GM12878 (cell line): ENCODE measurements at regions not wholly inside any gene's neighbourhood (a gene's known extent, or its start where the extent isn't known, plus 50 kb on each side); places are given as distances from the start of the nearest gene placed in this dataset.

ENCODE experiments used
- ATAC-seq: fragments of 200-7000 bp; cut with Tn5 transposase; 3 replicates; pipeline ENCODE4 v1.9.1; 2020; ENCODE audit warnings: mild to moderate bottlenecking, moderate library complexity
- BruUV-seq: library from RNA; stranded (reverse); fragments of 400-500 nt; replicated peaks from 2 replicates; lab custom pipeline; 2021; lab: Mats Ljungman, UMichigan
- CTCF ChIA-PET: fragments of 300-600 bp; sonication (Branson Sonifier 250); formaldehyde crosslinking; extraction: SDS; loops from one replicate; lab custom pipeline; 2021; ENCODE audit warnings: inconsistent platforms; lab: Yijun Ruan, JAX
- POLR2A ChIA-PET: fragments of 350-600 bp; formaldehyde crosslinking; extraction: SDS; loops from one replicate; lab custom pipeline; 2021; ENCODE audit warnings: inconsistent platforms; lab: Charles Lee
- RAD21 ChIA-PET: fragments of 300-600 bp; sonication (Branson Sonifier 250); formaldehyde crosslinking; loops from one replicate; lab custom pipeline; 2023; ENCODE audit warnings: antibody characterized with exemption; ENCODE audit not compliant: unreplicated experiment; lab: Charles Lee
- SMC1A ChIA-PET: fragments of 300-600 bp; sonication (Branson Sonifier 250); formaldehyde crosslinking; loops from one replicate; lab custom pipeline; 2023; ENCODE audit not compliant: unreplicated experiment, uncharacterized antibody; lab: Charles Lee
- DNase-seq: peaks from one replicate; pipeline ENCODE4 v3.0.0-alpha.2; 2011; ENCODE audit warnings: low read depth, low spot score
- FAIRE-seq: peaks from 3 replicates; lab custom pipeline; 2011; peaks lifted over from hg19 to GRCh38; lab: Jason Lieb, UNC
- H2AFZ ChIP-seq: 2 replicates; pipeline ENCODE4 v1.6.0; 2011; ENCODE audit warnings: low read depth, low read length, control low read depth; ENCODE audit not compliant: control insufficient read depth
- H3K27ac ChIP-seq: 2 replicates; pipeline ENCODE4 v1.5.1; 2011; ENCODE audit warnings: control low read depth; ENCODE audit not compliant: control insufficient read depth, insufficient read depth
- H3K27me3 ChIP-seq, 2 experiments: replicated peaks in 1 of 2; 2 replicates each; pipeline versions ENCODE4 v1.6.0 to v1.6.1; 2011; ENCODE audit warnings: low read length in 1 of 2; ENCODE audit not compliant: control insufficient read depth in 2 of 2, insufficient read depth in 2 of 2
- H3K36me3 ChIP-seq, 2 experiments: 2 replicates each; pipeline ENCODE4 v1.5.1; 2011; ENCODE audit warnings: low read length in 1 of 2; ENCODE audit not compliant: control insufficient read depth in 2 of 2, insufficient read depth in 2 of 2
- H3K4me1 ChIP-seq: 2 replicates; pipeline ENCODE4 v1.6.1; 2011; ENCODE audit warnings: mild to moderate bottlenecking, low read length, moderate library complexity, mixed read lengths; ENCODE audit not compliant: control insufficient read depth, insufficient read depth
- H3K4me2 ChIP-seq: 2 replicates; pipeline ENCODE4 v1.6.0; 2011; ENCODE audit warnings: control low read depth; ENCODE audit not compliant: control insufficient read depth, insufficient read depth
- H3K4me3 ChIP-seq: fragments of 200-600 bp; sonication (generic); 2 replicates; pipeline ENCODE4 v1.5.1; 2016
- H3K79me2 ChIP-seq: 2 replicates; pipeline ENCODE4 v1.6.0; 2011; ENCODE audit warnings: low read length; ENCODE audit not compliant: control insufficient read depth, insufficient read depth
- H3K9ac ChIP-seq: 2 replicates; pipeline ENCODE4 v1.8.0; 2011; ENCODE audit warnings: low read length, control low read depth, mixed read lengths; ENCODE audit not compliant: control insufficient read depth, insufficient read depth
- H3K9me3 ChIP-seq: replicated peaks from 3 replicates; pipeline ENCODE4 v1.5.1; 2011; ENCODE audit warnings: mild to moderate bottlenecking, low read length; ENCODE audit not compliant: control insufficient read depth, insufficient read depth
- H4K20me1 ChIP-seq: 2 replicates; pipeline ENCODE4 v1.6.0; 2011; ENCODE audit not compliant: control insufficient read depth, insufficient read depth
- KAT2A ChIP-seq: conservative IDR thresholded peaks from 2 replicates; pipeline ENCODE4 v1.6.1; 2011; ENCODE audit warnings: low read depth, low read length; ENCODE audit not compliant: control insufficient read depth
- KDM1A ChIP-seq: fragments of 200-600 bp; sonication (generic); IDR thresholded peaks from 2 replicates; pipeline ENCODE4 v1.6.1; 2016; ENCODE audit warnings: borderline replicate concordance
- MAX ChIP-seq: IDR thresholded peaks from 2 replicates; pipeline ENCODE4 v1.6.1; 2012; ENCODE audit warnings: low read depth, low read length, improper control_type of control experiment
- MXI1 ChIP-seq: fragments of 150-350 bp; IDR thresholded peaks from 2 replicates; pipeline ENCODE4 v1.6.1; 2011; ENCODE audit warnings: low read depth, mild to moderate bottlenecking, inconsistent platforms, low read length, improper control_type of control experiment
- NFIC ChIP-seq: IDR thresholded peaks from 2 replicates; pipeline ENCODE4 v1.6.1; 2012; ENCODE audit warnings: low read depth, mild to moderate bottlenecking, inconsistent platforms, low read length, moderate library complexity
- NFYA ChIP-seq: IDR thresholded peaks from 2 replicates; pipeline ENCODE4 v1.6.1; 2011; ENCODE audit warnings: low read depth, mild to moderate bottlenecking, low read length, improper control_type of control experiment, borderline replicate concordance
- NR2C2 ChIP-seq: IDR thresholded peaks from 2 replicates; pipeline ENCODE4 v1.6.1; 2011; ENCODE audit warnings: borderline replicate concordance, low read depth; ENCODE audit not compliant: control insufficient read depth, insufficient read length
- SMARCA5 ChIP-seq: fragments of 450-650 bp; IDR thresholded peaks from 2 replicates; pipeline ENCODE4 v1.6.1; 2017; ENCODE audit warnings: mild to moderate bottlenecking
- SMC3 ChIP-seq: IDR thresholded peaks from 2 replicates; pipeline ENCODE4 v1.6.1; 2011; ENCODE audit warnings: low read length, improper control_type of control experiment, borderline replicate concordance
- ZBTB11 ChIP-seq: fragments of 450-650 bp; formaldehyde crosslinking; IDR thresholded peaks from 2 replicates; pipeline ENCODE4 v1.5.0; 2022; ENCODE audit warnings: mild to moderate bottlenecking, missing genetic modification characterization
- ZNF622 ChIP-seq: fragments of 450-650 bp; IDR thresholded peaks from 2 replicates; pipeline ENCODE4 v1.6.1; 2017; ENCODE audit warnings: mild to moderate bottlenecking, inconsistent platforms
- WGBS: methylation state at CpG from one replicate; pipeline ENCODE4 v1.1.6; 2016; ENCODE audit warnings: low lambda C conversion rate; ENCODE audit not compliant: insufficient replicate concordance, insufficient coverage; ENCODE audit errors: missing lambda C conversion rate; 5-methylcytosine and 5-hydroxymethylcytosine counted together
- in situ Hi-C: fragments of 300-500 bp; cut with MboI; formaldehyde crosslinking; loops from 9 replicates; pipeline ENCODE4 v1.14.3; 2018; ENCODE audit warnings: mixed read lengths
- intact Hi-C: fragments of 100-400 bp; cut with micrococcal nuclease; formaldehyde crosslinking; loops from one replicate; pipeline ENCODE4 v1.14.2; 2022; ENCODE audit not compliant: unreplicated experiment
- TF ChIP-seq, protein P1 (sequence below): fragments of 450-650 bp; IDR thresholded peaks from 2 replicates; pipeline ENCODE4 v1.6.1; 2017; ENCODE audit warnings: mild to moderate bottlenecking, low read depth, inconsistent platforms; ENCODE audit not compliant: poor library complexity, severe bottlenecking

- intact Hi-C loops, result no loop called here
- RAD21 ChIA-PET, result no interaction called here
- H3K4me2 ChIP-seq, result no peak overlapping the region
- no peak for DNase-seq
- H3K27ac ChIP-seq, result no peak overlapping the region
- TF ChIP-seq KAT2A (no peak), SMARCA5 (no peak), ZBTB11 (no peak)
- ATAC-seq, result no peak
- H3K9me3 ChIP-seq, result no peaks in the 10 kb centered on the region; the same call in 2 of the 3 replicates
- WGBS, result 32% methylated on average over 7 of the region's 7 CpGs
- no peak for FAIRE-seq
- BruUV-seq, result no TSS peak
- POLR2A ChIA-PET, result no interaction called here
- H3K79me2 ChIP-seq, result no peaks in the 10 kb centered on the region
- H3K4me3 ChIP-seq, result no peak overlapping the region
- H3K36me3 ChIP-seq, result no peaks in the 10 kb centered on the region
- CTCF ChIA-PET, result no interaction called here
- no peak overlapping the region for H3K9ac ChIP-seq
- H3K27me3 ChIP-seq, result no peaks in the 10 kb centered on the region
- SMC1A ChIA-PET, result no interaction called here
- H4K20me1 ChIP-seq, result no peaks in the 10 kb centered on the region
- H2AFZ ChIP-seq, result no peak overlapping the region
- no peaks in the 10 kb centered on the region for H3K4me1 ChIP-seq
- in situ Hi-C loops, result no loop called here
Measured at GRCh38 chr5:17058438-17058837, 122.3 kb upstream of the MYO10 start.

GRCh38 chr5:17061973-17062470 lies 125.9 kb upstream of the MYO10 start:
- no peak for ATAC-seq
- ChIA-PET SMC1A (no interaction called here), POLR2A (no interaction called here), RAD21 (no interaction called here), CTCF (no interaction called here)
- H3K36me3 ChIP-seq, result no peaks in the 10 kb centered on the region
- H2AFZ ChIP-seq, result no peak overlapping the region
- H4K20me1 ChIP-seq, result no peaks in the 10 kb centered on the region
- no TSS peak for BruUV-seq
- DNase-seq, result no peak
- intact Hi-C loops, result no loop called here
- H3K79me2 ChIP-seq, result no peaks in the 10 kb centered on the region
- no peaks in the 10 kb centered on the region for H3K27me3 ChIP-seq
- no peak overlapping the region for H3K27ac ChIP-seq
- H3K4me2 ChIP-seq, result no peak overlapping the region
- H3K9ac ChIP-seq, result no peak overlapping the region
- FAIRE-seq, result no peak
- H3K9me3 ChIP-seq, result no peaks in the 10 kb centered on the region; the same call in 2 of the 3 replicates
- no peak overlapping the region for H3K4me3 ChIP-seq
- no peaks in the 10 kb centered on the region for H3K4me1 ChIP-seq
- WGBS, result 74% methylated on average over 32 of the region's 33 CpGs
- in situ Hi-C loops, result no loop called here
- TF ChIP-seq, protein P1, sequence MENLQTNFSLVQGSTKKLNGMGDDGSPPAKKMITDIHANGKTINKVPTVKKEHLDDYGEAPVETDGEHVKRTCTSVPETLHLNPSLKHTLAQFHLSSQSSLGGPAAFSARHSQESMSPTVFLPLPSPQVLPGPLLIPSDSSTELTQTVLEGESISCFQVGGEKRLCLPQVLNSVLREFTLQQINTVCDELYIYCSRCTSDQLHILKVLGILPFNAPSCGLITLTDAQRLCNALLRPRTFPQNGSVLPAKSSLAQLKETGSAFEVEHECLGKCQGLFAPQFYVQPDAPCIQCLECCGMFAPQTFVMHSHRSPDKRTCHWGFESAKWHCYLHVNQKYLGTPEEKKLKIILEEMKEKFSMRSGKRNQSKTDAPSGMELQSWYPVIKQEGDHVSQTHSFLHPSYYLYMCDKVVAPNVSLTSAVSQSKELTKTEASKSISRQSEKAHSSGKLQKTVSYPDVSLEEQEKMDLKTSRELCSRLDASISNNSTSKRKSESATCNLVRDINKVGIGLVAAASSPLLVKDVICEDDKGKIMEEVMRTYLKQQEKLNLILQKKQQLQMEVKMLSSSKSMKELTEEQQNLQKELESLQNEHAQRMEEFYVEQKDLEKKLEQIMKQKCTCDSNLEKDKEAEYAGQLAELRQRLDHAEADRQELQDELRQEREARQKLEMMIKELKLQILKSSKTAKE, result no peak
- TF ChIP-seq NFYA, result no peak
- no peak for TF ChIP-seq MAX
- TF ChIP-seq NR2C2, result no peak
- TF ChIP-seq NFIC, result no peak
- TF ChIP-seq KDM1A, result no peak
- TF ChIP-seq SMC3, result no peak
- TF ChIP-seq MXI1, result no peak
- TF ChIP-seq ZNF622, result no peak
